DND-41 (cell line): ENCODE measurements at regions not wholly inside any gene's neighbourhood (a gene's known extent, or its start where the extent isn't known, plus 50 kb on each side); places are given as distances from the start of the nearest gene placed in this dataset.

Experiments
- CTCF ChIP-seq: IDR thresholded peaks from 2 replicates; pipeline ENCODE4 v1.5.1; 2012; ENCODE audit warnings: borderline replicate concordance, low read length, moderate library complexity, mild to moderate bottlenecking; ENCODE audit not compliant: poor library complexity, severe bottlenecking; ENCODE audit errors: extremely low read depth
- EZH2 ChIP-seq: IDR thresholded peaks from 3 replicates; pipeline ENCODE4 v1.6.1; 2012; ENCODE audit warnings: borderline replicate concordance, low read depth, mild to moderate bottlenecking, moderate library complexity, low read length, inconsistent platforms; ENCODE audit not compliant: severe bottlenecking

- TF ChIP-seq CTCF (no peak), EZH2 (no peak)
These were observed 197.9 kb upstream of the GRIK2 start for GRCh38 chr6:101195588-101195987.
